ENCODE measurements at regions not wholly inside any gene's neighbourhood (a gene's known extent, or its start where the extent isn't known, plus 50 kb on each side); places are given as distances from the start of the nearest gene placed in this dataset.
"Not testable (repeated sequence)": the region's sequence is repeated elsewhere in the genome, so short reads cannot be mapped to it uniquely, and the experiment has no call there.

DNA sequence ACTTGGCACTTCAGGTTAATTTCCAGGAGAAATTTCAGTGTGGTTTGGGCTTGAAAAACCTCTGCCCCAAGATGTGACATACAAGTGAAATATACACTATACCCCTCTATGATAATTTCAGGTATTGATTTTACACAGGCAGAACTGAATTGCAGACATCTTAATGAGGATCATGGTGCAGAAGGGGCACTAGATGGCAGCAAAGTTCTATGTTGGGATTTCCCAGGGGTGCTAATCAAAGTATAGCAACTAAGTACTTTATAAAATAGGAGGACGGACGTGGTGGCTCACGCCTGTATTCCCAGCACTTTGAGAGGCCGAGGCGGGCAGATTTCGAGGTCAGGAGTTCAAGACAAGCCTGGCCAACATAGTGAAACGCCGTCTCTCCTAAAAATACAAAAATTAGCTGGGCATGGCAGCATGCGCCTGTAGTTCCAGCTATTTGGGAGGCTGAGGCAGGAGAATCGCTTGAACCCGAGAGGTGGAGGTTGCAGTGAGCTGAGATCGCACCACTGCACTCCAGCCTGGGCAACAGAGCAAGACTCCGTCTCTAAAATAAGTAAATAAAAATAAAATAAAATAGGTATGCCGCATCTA lies 555.7 kb downstream of the ETS1 start:
- H3K4me1 Mint-ChIP-seq, H3K27ac Mint-ChIP-seq, H3K4me3 Mint-ChIP-seq, H3K9me3 Mint-ChIP-seq, H3K36me3 Mint-ChIP-seq: not testable (repeated sequence)
- H3K27me3 Mint-ChIP-seq = peaks cover 16 to 21% of the 10 kb centered on the region in 2 donors
- DNase-seq = peak; percentile 28
- peak; percentile 90 to 91 for ATAC-seq (replicated peaks)

DNA sequence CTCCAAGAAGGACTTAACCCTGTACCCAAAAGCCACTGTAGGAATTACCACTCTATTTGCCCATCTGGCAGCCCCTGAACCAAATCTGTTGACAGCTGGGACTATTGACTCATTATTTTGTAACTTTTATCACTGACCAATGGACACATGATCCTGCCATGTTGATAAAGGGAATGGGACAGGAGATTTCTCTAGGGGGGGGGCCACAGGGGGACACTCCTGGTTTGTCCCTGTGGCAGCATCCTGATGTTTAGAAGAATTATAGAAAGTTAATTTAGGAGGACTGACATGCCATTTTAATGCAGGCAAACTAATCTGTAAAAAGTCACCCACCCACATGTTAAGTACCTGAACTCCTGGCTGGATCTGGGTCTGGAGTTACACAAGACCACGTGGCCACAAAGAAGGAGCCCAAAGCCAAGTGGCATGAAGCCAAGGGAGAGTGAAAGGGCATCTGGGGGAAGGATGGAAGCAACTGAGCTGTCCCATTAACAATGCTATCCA lies 558.1 kb downstream of the ETS1 start:
- no peak for DNase-seq
- Mint-ChIP-seq H3K36me3 (no peaks in the 10 kb centered on the region), H3K4me3 (no peak overlapping the region), H3K27me3 (peaks cover 22 to 25% of the 10 kb centered on the region in 2 donors), H3K9me3 (no peaks in the 10 kb centered on the region), H3K4me1 (no peaks in the 10 kb centered on the region), H3K27ac (no peak overlapping the region)
- no peak for ATAC-seq (replicated peaks)

DNA sequence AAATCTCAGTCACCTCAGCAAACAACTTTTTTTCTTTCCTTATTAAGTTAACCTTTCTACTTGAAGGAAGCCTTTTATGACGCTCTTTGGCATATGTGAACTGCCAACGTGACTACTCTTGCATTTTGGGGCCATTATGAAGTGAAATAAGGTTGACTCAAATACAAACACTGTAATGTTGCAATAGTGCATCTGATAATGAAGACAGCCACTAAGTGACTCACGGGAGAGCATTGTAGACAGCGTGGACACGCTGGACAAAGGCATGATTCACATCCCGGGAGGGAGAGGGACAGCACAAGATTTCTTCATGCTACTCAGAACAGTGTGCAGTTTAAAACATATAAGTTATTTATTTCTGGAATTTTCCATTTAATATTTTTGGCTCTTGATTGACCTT lies 560.8 kb downstream of the ETS1 start:
- no peak for DNase-seq
- Mint-ChIP-seq H3K27me3 (peaks cover 20 to 22% of the 10 kb centered on the region in 2 donors), H3K4me1 (no peaks in the 10 kb centered on the region), H3K4me3 (no peak overlapping the region), H3K36me3 (no peaks in the 10 kb centered on the region), H3K9me3 (no peaks in the 10 kb centered on the region), H3K27ac (no peak overlapping the region)
- ATAC-seq (replicated peaks) = no peak

DNA sequence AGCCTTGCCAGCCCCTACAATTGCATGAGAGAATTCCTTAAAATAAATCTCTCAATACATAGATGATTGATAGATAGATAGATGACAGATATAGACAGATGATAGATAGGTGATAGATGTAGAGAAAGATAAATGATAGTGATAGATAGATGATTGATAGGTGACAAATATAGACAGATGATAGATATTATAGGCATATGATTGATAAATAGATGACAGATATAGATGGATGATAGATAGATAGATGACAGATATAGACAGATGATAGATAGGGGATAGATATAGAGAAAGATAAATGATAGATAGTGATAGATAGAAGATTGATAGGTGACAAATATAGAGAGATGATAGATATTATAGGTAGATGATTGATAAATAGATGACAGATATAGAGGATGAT lies 564.6 kb downstream of the ETS1 start:
- DNase-seq (no peak), ATAC-seq (replicated peaks) (no peak)
- Mint-ChIP-seq H3K4me1 (no peaks in the 10 kb centered on the region), H3K27me3 (peaks cover 15 to 20% of the 10 kb centered on the region in 2 donors), H3K27ac (no peak overlapping the region), H3K4me3 (no peak overlapping the region), H3K9me3 (no peaks in the 10 kb centered on the region), H3K36me3 (no peaks in the 10 kb centered on the region)

DNA sequence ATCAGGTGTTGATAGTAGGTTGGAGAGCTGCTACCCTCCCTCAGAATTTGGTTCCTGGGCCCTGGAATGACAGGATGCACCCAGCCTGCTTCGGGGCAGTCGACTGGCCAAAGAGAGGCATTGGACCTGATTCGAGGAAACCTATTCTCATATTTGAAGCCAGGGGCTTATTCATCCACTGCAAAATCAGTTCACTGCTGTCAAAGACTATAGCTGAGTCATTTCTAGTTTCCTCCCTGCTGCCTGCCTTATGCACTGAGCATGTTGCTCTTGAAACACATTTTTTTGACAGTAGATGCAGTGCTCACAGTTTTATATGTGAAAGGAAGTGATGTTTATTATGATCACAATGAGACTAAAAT lies 565.4 kb downstream of the ETS1 start:
- DNase-seq = no peak
- Mint-ChIP-seq H3K4me1 (no peaks in the 10 kb centered on the region), H3K36me3 (no peaks in the 10 kb centered on the region), H3K4me3 (no peak overlapping the region), H3K27ac (no peak overlapping the region), H3K9me3 (no peaks in the 10 kb centered on the region), H3K27me3 (peaks cover 15 to 20% of the 10 kb centered on the region in 2 donors)
- ATAC-seq (replicated peaks) = peak; percentile 39 to 55

DNA sequence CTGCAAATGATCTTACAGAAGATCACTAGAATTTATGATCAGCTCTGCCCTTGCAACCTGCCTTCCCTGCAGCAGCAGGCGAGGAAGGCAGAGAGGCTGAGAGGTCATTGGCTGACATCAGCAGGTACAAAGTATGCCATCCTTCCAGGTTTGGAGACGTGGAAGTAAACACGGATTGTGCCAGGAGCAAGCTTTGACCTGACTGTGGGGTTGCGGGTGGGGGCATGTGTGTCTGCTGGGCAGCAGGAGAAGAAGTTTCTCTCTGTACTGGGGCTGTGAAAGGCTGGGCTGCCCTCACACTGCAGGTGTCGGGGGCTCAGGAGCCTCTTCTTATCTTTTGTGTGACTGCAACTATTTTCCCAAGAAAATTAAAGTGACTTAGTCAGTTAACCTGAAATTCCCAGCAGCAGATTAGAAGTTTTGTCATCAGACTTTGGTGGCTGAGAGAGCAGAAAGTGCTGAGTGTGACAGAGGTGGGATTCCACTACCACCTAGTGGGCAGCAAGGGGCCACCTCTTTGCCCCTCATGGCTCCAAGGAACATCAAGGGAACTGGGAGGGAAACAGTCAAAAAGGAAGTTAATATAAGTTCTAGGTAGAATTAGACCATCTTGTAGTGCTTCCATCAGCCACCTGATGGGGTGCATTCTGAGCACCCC lies 565.9 kb downstream of the ETS1 start:
- Mint-ChIP-seq H3K9me3 (no peaks in the 10 kb centered on the region), H3K36me3 (no peaks in the 10 kb centered on the region), H3K27me3 (peaks cover 15 to 20% of the 10 kb centered on the region in 2 donors), H3K4me3 (no peak overlapping the region), H3K27ac (no peak overlapping the region), H3K4me1 (no peaks in the 10 kb centered on the region)
- DNase-seq (no peak), ATAC-seq (replicated peaks) (peak in 1 of 2 donors; percentile 18)

DNA sequence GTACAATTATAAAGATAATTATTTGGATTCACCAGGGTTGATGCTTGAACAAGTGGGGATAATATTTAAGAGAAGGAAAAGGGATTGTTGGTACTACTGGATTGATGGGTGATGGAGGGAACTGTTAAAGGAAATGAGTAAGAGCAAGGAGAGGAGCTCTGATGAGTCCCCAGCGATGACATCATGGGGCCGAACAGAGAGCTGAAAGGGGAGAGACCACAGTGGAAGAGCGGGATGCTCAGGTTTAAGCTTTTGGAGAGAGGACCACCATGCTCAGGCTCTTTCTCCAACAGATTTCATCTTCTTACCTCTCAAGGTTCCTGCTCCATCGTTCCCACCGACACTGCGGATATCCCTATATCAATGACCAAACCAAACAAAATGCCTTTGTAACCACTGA lies 568.7 kb downstream of the ETS1 start:
- no peaks in the 10 kb centered on the region for H3K36me3 Mint-ChIP-seq
- H3K27ac Mint-ChIP-seq = no peak overlapping the region
- no peak for DNase-seq
- peaks cover 0 to 1% of the 10 kb centered on the region in 2 donors for H3K4me1 Mint-ChIP-seq
- no peaks in the 10 kb centered on the region for H3K9me3 Mint-ChIP-seq
- H3K4me3 Mint-ChIP-seq = no peak overlapping the region
- peaks cover 11 to 22% of the 10 kb centered on the region in 2 donors for H3K27me3 Mint-ChIP-seq
- no peak for ATAC-seq (replicated peaks)

DNA sequence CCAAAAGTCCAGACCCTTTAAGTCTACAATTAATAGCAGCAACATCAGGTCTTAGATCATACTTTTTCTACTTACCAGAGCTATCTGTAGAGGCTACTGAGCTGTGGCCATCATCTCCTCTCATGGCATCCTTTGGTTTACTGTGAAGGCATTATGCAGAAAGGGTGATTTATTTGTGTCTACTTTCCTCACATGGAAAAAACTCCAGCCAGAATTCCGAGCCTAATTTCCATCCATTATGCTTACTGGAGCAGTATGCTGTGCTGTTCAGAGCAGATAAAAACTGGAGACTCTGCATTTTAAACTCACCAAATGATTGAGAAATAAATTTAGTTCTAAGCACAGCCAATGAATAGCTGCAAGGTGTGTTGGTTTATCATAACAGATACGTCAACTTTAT lies 581.8 kb downstream of the ETS1 start:
- DNase-seq (no peak), ATAC-seq (replicated peaks) (no peak)
- peaks cover 25 to 29% of the 10 kb centered on the region in 2 donors for H3K27me3 Mint-ChIP-seq
- H3K4me1 Mint-ChIP-seq = no peaks in the 10 kb centered on the region
- peaks cover 0 to 5% of the 10 kb centered on the region in 2 donors for H3K36me3 Mint-ChIP-seq
- H3K27ac Mint-ChIP-seq = no peak overlapping the region
- peaks cover 14 to 21% of the 10 kb centered on the region in 2 donors for H3K9me3 Mint-ChIP-seq
- no peak overlapping the region for H3K4me3 Mint-ChIP-seq

DNA sequence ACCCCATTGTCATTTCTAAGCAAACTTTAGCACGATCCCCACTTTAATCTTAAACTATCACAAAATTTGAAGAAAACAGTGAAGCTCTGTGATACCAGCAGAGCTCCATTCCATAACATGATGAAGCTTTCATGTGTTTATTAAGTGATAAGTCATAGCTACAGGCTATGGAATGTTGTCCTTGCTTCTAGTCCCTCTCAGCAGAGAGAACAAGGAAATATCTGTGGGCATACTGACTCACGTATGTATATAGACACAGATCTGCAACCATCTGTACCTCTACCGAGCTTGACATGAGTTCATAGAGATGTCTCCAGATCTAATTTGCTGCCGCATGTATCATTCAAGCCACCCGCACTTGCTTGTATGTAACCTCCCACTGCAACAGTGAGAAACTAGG lies 588.9 kb downstream of the ETS1 start:
- DNase-seq = no peak
- no peaks in the 10 kb centered on the region for H3K4me1 Mint-ChIP-seq
- no peak overlapping the region for H3K27ac Mint-ChIP-seq
- no peak overlapping the region for H3K4me3 Mint-ChIP-seq
- peaks cover 0 to 1% of the 10 kb centered on the region in 2 donors for H3K9me3 Mint-ChIP-seq
- H3K27me3 Mint-ChIP-seq = peaks cover 30 to 34% of the 10 kb centered on the region in 2 donors
- no peak for ATAC-seq (replicated peaks)
- H3K36me3 Mint-ChIP-seq = no peaks in the 10 kb centered on the region

DNA sequence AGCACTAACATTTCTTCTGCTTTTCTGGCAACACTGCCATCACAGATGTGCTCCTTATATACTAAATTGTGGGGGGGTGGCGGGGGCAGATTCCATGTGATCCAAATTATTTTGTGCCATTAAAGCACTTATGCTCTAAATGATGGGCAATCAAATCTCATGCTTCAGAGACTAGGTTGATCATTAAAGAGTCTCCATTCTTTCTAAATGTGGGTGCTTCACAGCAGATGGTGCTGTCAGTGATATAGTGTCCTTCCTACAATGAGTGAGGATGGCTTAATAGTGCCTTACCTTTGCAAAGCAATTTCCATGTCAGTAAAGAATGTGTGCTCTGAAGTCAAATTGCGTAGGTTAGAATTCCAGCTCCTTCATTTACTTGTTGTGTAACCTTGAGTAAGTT lies 589.8 kb downstream of the ETS1 start:
- peaks cover 0 to 1% of the 10 kb centered on the region in 2 donors for H3K9me3 Mint-ChIP-seq
- H3K4me3 Mint-ChIP-seq = no peak overlapping the region
- no peaks in the 10 kb centered on the region for H3K36me3 Mint-ChIP-seq
- H3K4me1 Mint-ChIP-seq = no peaks in the 10 kb centered on the region
- ATAC-seq (replicated peaks) (no peak), DNase-seq (no peak)
- H3K27ac Mint-ChIP-seq = no peak overlapping the region
- peaks cover 30 to 32% of the 10 kb centered on the region in 2 donors for H3K27me3 Mint-ChIP-seq

DNA sequence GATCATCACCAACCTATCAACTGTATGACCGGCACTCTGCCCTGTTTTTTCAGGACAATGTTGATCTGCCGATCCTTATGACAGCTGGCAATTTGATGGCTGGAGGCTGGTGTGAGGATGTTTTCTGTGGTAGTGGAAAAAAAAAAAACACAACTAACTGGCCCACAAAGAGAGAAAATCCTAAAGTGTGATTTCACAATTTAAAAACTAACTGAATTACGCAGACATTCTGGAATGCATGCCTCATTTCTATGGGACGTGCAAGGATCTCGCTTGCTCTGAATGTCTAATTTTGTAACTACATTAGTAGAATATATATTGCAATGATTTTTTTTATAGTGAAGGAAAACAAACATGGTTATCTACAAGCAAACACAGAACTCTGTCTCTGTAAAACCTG lies 590.5 kb downstream of the ETS1 start:
- no peak overlapping the region for H3K27ac Mint-ChIP-seq
- H3K4me3 Mint-ChIP-seq = no peak overlapping the region
- no peaks in the 10 kb centered on the region for H3K4me1 Mint-ChIP-seq
- H3K36me3 Mint-ChIP-seq = no peaks in the 10 kb centered on the region
- no peak for ATAC-seq (replicated peaks)
- DNase-seq = no peak
- H3K27me3 Mint-ChIP-seq = peaks cover 26 to 28% of the 10 kb centered on the region in 2 donors
- peaks cover 0 to 1% of the 10 kb centered on the region in 2 donors for H3K9me3 Mint-ChIP-seq

DNA sequence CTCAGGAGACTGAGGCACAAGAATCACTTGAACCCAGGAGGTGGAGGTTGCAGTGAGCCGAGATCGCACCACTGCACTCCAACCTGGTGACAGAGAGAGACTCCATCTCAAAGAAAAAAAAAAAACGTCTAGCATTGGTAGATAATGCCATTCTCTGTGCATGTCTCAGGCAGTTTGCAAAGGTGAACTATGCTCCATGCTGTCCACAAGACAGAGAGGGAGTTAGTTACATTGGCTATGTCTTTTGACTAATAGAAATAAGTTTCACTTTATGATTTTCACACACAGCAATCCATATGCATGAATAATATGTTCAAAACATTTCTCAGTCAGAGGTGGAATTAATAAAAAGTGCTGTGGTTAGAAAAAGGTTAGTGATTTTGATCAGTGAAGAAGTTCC lies 591.4 kb downstream of the ETS1 start:
- peaks cover 0 to 1% of the 10 kb centered on the region in 2 donors for H3K9me3 Mint-ChIP-seq
- H3K4me1 Mint-ChIP-seq = no peaks in the 10 kb centered on the region
- no peak overlapping the region for H3K27ac Mint-ChIP-seq
- H3K4me3 Mint-ChIP-seq = no peak overlapping the region
- DNase-seq (no peak), ATAC-seq (replicated peaks) (no peak)
- H3K27me3 Mint-ChIP-seq = peaks cover 26 to 28% of the 10 kb centered on the region in 2 donors
- H3K36me3 Mint-ChIP-seq = no peaks in the 10 kb centered on the region

DNA sequence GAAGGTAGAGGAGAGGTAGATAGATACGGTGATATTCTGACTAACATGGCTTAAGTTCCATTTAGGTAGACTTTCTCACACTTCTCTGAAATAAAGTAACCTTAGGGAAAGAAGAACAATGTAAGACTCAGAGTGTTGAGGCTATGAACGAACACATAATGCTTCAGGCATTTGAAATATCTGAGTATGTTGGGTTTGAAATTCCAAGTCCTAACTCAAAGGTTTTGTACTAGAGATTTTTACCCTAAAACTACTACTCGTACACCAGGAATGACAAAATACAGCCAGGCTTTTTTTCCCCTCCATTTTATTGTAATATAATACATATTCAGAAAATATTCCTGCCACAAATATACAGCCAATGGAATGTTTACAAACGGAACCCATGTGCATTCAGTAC lies 592.6 kb downstream of the ETS1 start:
- Mint-ChIP-seq H3K9me3 (peaks cover 0 to 1% of the 10 kb centered on the region in 2 donors), H3K4me1 (no peaks in the 10 kb centered on the region), H3K27ac (no peak overlapping the region), H3K4me3 (no peak overlapping the region), H3K27me3 (peaks cover 28 to 30% of the 10 kb centered on the region in 2 donors), H3K36me3 (no peaks in the 10 kb centered on the region)
- DNase-seq = no peak
- ATAC-seq (replicated peaks) = no peak

DNA sequence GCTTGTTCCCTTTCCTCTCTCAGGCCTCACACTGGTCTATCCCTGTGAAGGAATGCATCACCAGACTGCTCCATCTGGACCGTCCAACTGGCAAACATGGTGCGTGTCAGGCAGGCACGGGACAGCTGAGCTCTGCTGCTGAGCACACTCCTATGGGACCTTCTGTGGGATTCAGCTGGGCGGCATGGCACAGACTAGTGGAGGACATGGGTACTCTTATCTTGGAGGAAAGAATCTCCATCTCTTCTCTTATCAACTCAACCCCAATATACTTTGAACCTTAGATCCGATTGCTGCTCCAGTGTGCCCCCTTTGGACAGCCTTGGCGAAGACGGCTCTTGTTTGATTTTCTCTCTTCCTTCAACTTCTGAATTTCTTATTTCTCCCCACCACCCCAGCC lies 593.6 kb downstream of the ETS1 start:
- H3K4me3 Mint-ChIP-seq = no peak overlapping the region
- DNase-seq = no peak
- no peaks in the 10 kb centered on the region for H3K4me1 Mint-ChIP-seq
- no peaks in the 10 kb centered on the region for H3K36me3 Mint-ChIP-seq
- no peak for ATAC-seq (replicated peaks)
- H3K27me3 Mint-ChIP-seq = peaks cover 28 to 30% of the 10 kb centered on the region in 2 donors
- H3K9me3 Mint-ChIP-seq = no peaks in the 10 kb centered on the region
- H3K27ac Mint-ChIP-seq = no peak overlapping the region

DNA sequence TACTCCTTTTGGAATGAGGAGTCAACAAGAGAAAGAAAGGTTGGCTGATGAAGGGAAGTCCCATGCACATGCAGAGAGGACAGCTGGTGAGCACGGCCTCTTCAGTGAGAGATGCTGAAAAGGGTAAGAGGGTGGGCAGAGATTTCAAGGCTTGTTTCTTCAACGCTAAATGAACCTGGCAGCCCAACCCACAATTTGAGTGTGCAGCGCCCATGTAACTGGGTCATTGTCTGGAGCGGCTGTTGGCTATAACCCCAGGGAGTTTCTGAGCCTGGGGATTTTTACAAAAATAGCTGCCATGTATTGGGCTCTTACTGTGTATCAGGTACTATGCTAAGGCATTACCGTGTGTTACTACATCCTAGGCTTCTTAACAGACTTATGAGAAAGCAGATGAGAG lies 594.1 kb downstream of the ETS1 start:
- Mint-ChIP-seq H3K27me3 (peaks cover 28 to 30% of the 10 kb centered on the region in 2 donors), H3K9me3 (no peaks in the 10 kb centered on the region)

More for the DNA sequence above, 594.1 kb downstream of the ETS1 start:
- Mint-ChIP-seq H3K27ac (no peak overlapping the region), H3K4me1 (no peaks in the 10 kb centered on the region), H3K36me3 (no peaks in the 10 kb centered on the region), H3K4me3 (no peak overlapping the region)
- ATAC-seq (replicated peaks) (no peak), DNase-seq (no peak)
